ENCODE measurements at regions not wholly inside any gene's neighbourhood (a gene's known extent, or its start where the extent isn't known, plus 50 kb on each side); places are given as distances from the start of the nearest gene placed in this dataset.
"Not testable (repeated sequence)": the region's sequence is repeated elsewhere in the genome, so short reads cannot be mapped to it uniquely, and the experiment has no call there.

GRCh38 chrX:31014474-31014873 is 57.4 kb downstream of the FTHL17 start:
- H3K4me3 ChIP-seq (ENCODE audit: low read depth, low read length); DNase-seq (ENCODE audit: low read depth): not testable (repeated sequence)

GRCh38 chrX:31012509-31013025 is 59.3 kb downstream of the FTHL17 start:
- no peak overlapping the region for H3K4me3 ChIP-seq (ENCODE audit: low read depth, low read length)
- DNase-seq (ENCODE audit: low read depth): no peak
- no peak for TF ChIP-seq CTCF (IDR thresholded peaks at IDR 0.05; ENCODE audit: control insufficient read depth, extremely low read depth, insufficient read depth)

GRCh38 chrX:31007321-31007720 is 64.5 kb downstream of the FTHL17 start:
- no peak overlapping the region for H3K4me3 ChIP-seq (ENCODE audit: low read depth, low read length)
- TF ChIP-seq CTCF (IDR thresholded peaks at IDR 0.05; ENCODE audit: control insufficient read depth, extremely low read depth, insufficient read depth): no peak
- DNase-seq (ENCODE audit: low read depth): no peak

- no peak overlapping the region for H3K4me3 ChIP-seq (ENCODE audit: low read depth, low read length)
- TF ChIP-seq CTCF (IDR thresholded peaks at IDR 0.05; ENCODE audit: control insufficient read depth, extremely low read depth, insufficient read depth): no peak
- DNase-seq (ENCODE audit: low read depth): no peak
Observed at GRCh38 chrX:31006027-31006426, 65.8 kb downstream of the FTHL17 start.

GRCh38 chrX:30997411-30997810 is 74.4 kb downstream of the FTHL17 start:
- no peak for TF ChIP-seq CTCF (IDR thresholded peaks at IDR 0.05; ENCODE audit: control insufficient read depth, extremely low read depth, insufficient read depth)
- DNase-seq (ENCODE audit: low read depth): no peak

GRCh38 chrX:30995705-30996104 is 76.1 kb downstream of the FTHL17 start:
- DNase-seq (ENCODE audit: low read depth): no peak
- no peak for TF ChIP-seq CTCF (IDR thresholded peaks at IDR 0.05; ENCODE audit: control insufficient read depth, extremely low read depth, insufficient read depth)
- H3K4me3 ChIP-seq (ENCODE audit: low read depth, low read length): no peak overlapping the region

More at GRCh38 chrX:30997411-30997810, 74.4 kb downstream of the FTHL17 start:
- no peak overlapping the region for H3K4me3 ChIP-seq (ENCODE audit: low read depth, low read length)

- TF ChIP-seq CTCF (IDR thresholded peaks at IDR 0.05; ENCODE audit: control insufficient read depth, extremely low read depth, insufficient read depth): no peak
- H3K4me3 ChIP-seq (ENCODE audit: low read depth, low read length): no peak overlapping the region
- no peak for DNase-seq (ENCODE audit: low read depth)
Observed at GRCh38 chrX:30995060-30995700, 76.7 kb downstream of the FTHL17 start.

GRCh38 chrX:30994018-30994417 is 77.8 kb downstream of the FTHL17 start:
- DNase-seq (ENCODE audit: low read depth); H3K4me3 ChIP-seq (ENCODE audit: low read depth, low read length): not testable (repeated sequence)
